ENCODE measurements at regions not wholly inside any gene's neighbourhood (a gene's known extent, or its start where the extent isn't known, plus 50 kb on each side); places are given as distances from the start of the nearest gene placed in this dataset.

- no peak for TF ChIP-seq POLR2A (IDR thresholded peaks at IDR 0.05; ENCODE audit: extremely low read depth, insufficient read length)
- no peak for TF ChIP-seq MYC (IDR thresholded peaks at IDR 0.05; ENCODE audit: low read depth, low read length)
- TF ChIP-seq MAX (IDR thresholded peaks at IDR 0.05; ENCODE audit: low read depth, low read length) = no peak
- TF ChIP-seq CTCF (IDR thresholded peaks at IDR 0.05; ENCODE audit: low read depth, low read length) = no peak
- no peak for DNase-seq (ENCODE audit: low read depth)
- H3K4me3 ChIP-seq (ENCODE audit: low read depth, low read length) = no peak overlapping the region
Observed at GRCh38 chr5:92990771-92991170, 590.2 kb downstream of the NR2F1-AS1 start.

GRCh38 chr5:92981001-92981400 lies 600.0 kb downstream of the NR2F1-AS1 start:
- no peak for DNase-seq (ENCODE audit: low read depth)
- no peak for TF ChIP-seq POLR2A (IDR thresholded peaks at IDR 0.05; ENCODE audit: extremely low read depth, insufficient read length)
- TF ChIP-seq MYC (IDR thresholded peaks at IDR 0.05; ENCODE audit: low read depth, low read length) = no peak
- TF ChIP-seq MAX (IDR thresholded peaks at IDR 0.05; ENCODE audit: low read depth, low read length) = no peak
- no peak for TF ChIP-seq CTCF (IDR thresholded peaks at IDR 0.05; ENCODE audit: low read depth, low read length)
- H3K4me3 ChIP-seq (ENCODE audit: low read depth, low read length) = no peak overlapping the region

- no peak for TF ChIP-seq CTCF (IDR thresholded peaks at IDR 0.05; ENCODE audit: low read depth, low read length)
- no peak for TF ChIP-seq MYC (IDR thresholded peaks at IDR 0.05; ENCODE audit: low read depth, low read length)
- TF ChIP-seq POLR2A (IDR thresholded peaks at IDR 0.05; ENCODE audit: extremely low read depth, insufficient read length) = no peak
- TF ChIP-seq MAX (IDR thresholded peaks at IDR 0.05; ENCODE audit: low read depth, low read length) = no peak
- no peak for DNase-seq (ENCODE audit: low read depth)
Observed at GRCh38 chr5:92980491-92980890, 600.5 kb downstream of the NR2F1-AS1 start.

GRCh38 chr5:92979716-92980115 lies 601.3 kb downstream of the NR2F1-AS1 start:
- H3K4me3 ChIP-seq (ENCODE audit: low read depth, low read length) = no peak overlapping the region
- no peak for DNase-seq (ENCODE audit: low read depth)
- TF ChIP-seq POLR2A (IDR thresholded peaks at IDR 0.05; ENCODE audit: extremely low read depth, insufficient read length) = no peak
- no peak for TF ChIP-seq MYC (IDR thresholded peaks at IDR 0.05; ENCODE audit: low read depth, low read length)
- no peak for TF ChIP-seq MAX (IDR thresholded peaks at IDR 0.05; ENCODE audit: low read depth, low read length)
- no peak for TF ChIP-seq CTCF (IDR thresholded peaks at IDR 0.05; ENCODE audit: low read depth, low read length)

More at GRCh38 chr5:92980491-92980890, 600.5 kb downstream of the NR2F1-AS1 start:
- no peak overlapping the region for H3K4me3 ChIP-seq (ENCODE audit: low read depth, low read length)

GRCh38 chr5:92977846-92978540 lies 603.0 kb downstream of the NR2F1-AS1 start:
- no peak overlapping the region for H3K4me3 ChIP-seq (ENCODE audit: low read depth, low read length)
- TF ChIP-seq POLR2A (IDR thresholded peaks at IDR 0.05; ENCODE audit: extremely low read depth, insufficient read length) = no peak
- DNase-seq (ENCODE audit: low read depth) = no peak

GRCh38 chr5:92976156-92976555 lies 604.9 kb downstream of the NR2F1-AS1 start:
- no peak for DNase-seq (ENCODE audit: low read depth)
- TF ChIP-seq MYC (IDR thresholded peaks at IDR 0.05; ENCODE audit: low read depth, low read length) = no peak
- no peak for TF ChIP-seq MAX (IDR thresholded peaks at IDR 0.05; ENCODE audit: low read depth, low read length)
- no peak for TF ChIP-seq CTCF (IDR thresholded peaks at IDR 0.05; ENCODE audit: low read depth, low read length)
- no peak for TF ChIP-seq POLR2A (IDR thresholded peaks at IDR 0.05; ENCODE audit: extremely low read depth, insufficient read length)
- no peak overlapping the region for H3K4me3 ChIP-seq (ENCODE audit: low read depth, low read length)

Data from NB4 (cell line).